ENCODE measurements at regions not wholly inside any gene's neighbourhood (a gene's known extent, or its start where the extent isn't known, plus 50 kb on each side); places are given as distances from the start of the nearest gene placed in this dataset.

- TF ChIP-seq EZH2phosphoT487 (IDR thresholded peaks at IDR 0.05; ENCODE audit: borderline replicate concordance, low read length) (no peak), CTCF (IDR thresholded peaks at IDR 0.05; ENCODE audit: low read depth, low read length, poor library complexity, severe bottlenecking) (no peak)
- no peaks in the 10 kb centered on the region for H3K79me2 ChIP-seq (ENCODE audit: control insufficient read depth, low read length)
- no peaks in the 10 kb centered on the region for H4K20me1 ChIP-seq (ENCODE audit: control insufficient read depth, insufficient read depth, low read depth, low read length)
- no peaks in the 10 kb centered on the region for H3K9me3 ChIP-seq (ENCODE audit: control insufficient read depth, insufficient read depth, low read length)
- H3K4me2 ChIP-seq (ENCODE audit: low read length) = no peak overlapping the region
- no peak overlapping the region for H3K27ac ChIP-seq (ENCODE audit: low read depth, low read length)
- no peaks in the 10 kb centered on the region for H3K36me3 ChIP-seq (ENCODE audit: control insufficient read depth, low read length)
- H3K4me3 ChIP-seq (ENCODE audit: low read length) = no peak overlapping the region
- H3K9me2 ChIP-seq (replicated peaks; ENCODE audit: control insufficient read depth, low read length) = no peaks in the 10 kb centered on the region
- H3F3A ChIP-seq (ENCODE audit: control insufficient read depth, insufficient read depth) = no peaks in the 10 kb centered on the region
- H3K27me3 ChIP-seq (ENCODE audit: control insufficient read depth, low read length) = no peaks in the 10 kb centered on the region
- no peaks in the 10 kb centered on the region for H3K4me1 ChIP-seq (ENCODE audit: control insufficient read depth, low read length)
These were observed 902.9 kb downstream of the LTN1 start for GRCh38 chr21:28089599-28090441.

GRCh38 chr21:28086861-28087581 lies 905.7 kb downstream of the LTN1 start:
- H3K27me3 ChIP-seq (ENCODE audit: control insufficient read depth, low read length) = no peaks in the 10 kb centered on the region
- H3K9me3 ChIP-seq (ENCODE audit: control insufficient read depth, insufficient read depth, low read length) = no peaks in the 10 kb centered on the region
- H3K4me1 ChIP-seq (ENCODE audit: control insufficient read depth, low read length) = no peaks in the 10 kb centered on the region
- no peak overlapping the region for H3K4me3 ChIP-seq (ENCODE audit: low read length)
- TF ChIP-seq CTCF (IDR thresholded peaks at IDR 0.05; ENCODE audit: low read depth, low read length, poor library complexity, severe bottlenecking) (no peak), EZH2phosphoT487 (IDR thresholded peaks at IDR 0.05; ENCODE audit: borderline replicate concordance, low read length) (no peak)
- no peak overlapping the region for H3K4me2 ChIP-seq (ENCODE audit: low read length)
- no peaks in the 10 kb centered on the region for H3F3A ChIP-seq (ENCODE audit: control insufficient read depth, insufficient read depth)
- no peaks in the 10 kb centered on the region for H4K20me1 ChIP-seq (ENCODE audit: control insufficient read depth, insufficient read depth, low read depth, low read length)
- no peaks in the 10 kb centered on the region for H3K9me2 ChIP-seq (replicated peaks; ENCODE audit: control insufficient read depth, low read length)
- no peak overlapping the region for H3K27ac ChIP-seq (ENCODE audit: low read depth, low read length)
- no peaks in the 10 kb centered on the region for H3K36me3 ChIP-seq (ENCODE audit: control insufficient read depth, low read length)
- H3K79me2 ChIP-seq (ENCODE audit: control insufficient read depth, low read length) = no peaks in the 10 kb centered on the region

- H3K9me2 ChIP-seq (replicated peaks; ENCODE audit: control insufficient read depth, low read length) = no peaks in the 10 kb centered on the region
- H3K79me2 ChIP-seq (ENCODE audit: control insufficient read depth, low read length) = no peaks in the 10 kb centered on the region
- no peaks in the 10 kb centered on the region for H3K4me1 ChIP-seq (ENCODE audit: control insufficient read depth, low read length)
- TF ChIP-seq CTCF (IDR thresholded peaks at IDR 0.05; ENCODE audit: low read depth, low read length, poor library complexity, severe bottlenecking) (no peak), EZH2phosphoT487 (IDR thresholded peaks at IDR 0.05; ENCODE audit: borderline replicate concordance, low read length) (no peak)
- no peaks in the 10 kb centered on the region for H3K9me3 ChIP-seq (ENCODE audit: control insufficient read depth, insufficient read depth, low read length)
- no peaks in the 10 kb centered on the region for H3K27me3 ChIP-seq (ENCODE audit: control insufficient read depth, low read length)
- H4K20me1 ChIP-seq (ENCODE audit: control insufficient read depth, insufficient read depth, low read depth, low read length) = no peaks in the 10 kb centered on the region
- no peaks in the 10 kb centered on the region for H3K36me3 ChIP-seq (ENCODE audit: control insufficient read depth, low read length)
- no peak overlapping the region for H3K4me3 ChIP-seq (ENCODE audit: low read length)
- H3K27ac ChIP-seq (ENCODE audit: low read depth, low read length) = no peak overlapping the region
- no peak overlapping the region for H3K4me2 ChIP-seq (ENCODE audit: low read length)
- no peaks in the 10 kb centered on the region for H3F3A ChIP-seq (ENCODE audit: control insufficient read depth, insufficient read depth)
These were observed 907.7 kb downstream of the LTN1 start for GRCh38 chr21:28084951-28085350.
